ENCODE measurements at regions not wholly inside any gene's neighbourhood (a gene's known extent, or its start where the extent isn't known, plus 50 kb on each side); places are given as distances from the start of the nearest gene placed in this dataset.

DNA sequence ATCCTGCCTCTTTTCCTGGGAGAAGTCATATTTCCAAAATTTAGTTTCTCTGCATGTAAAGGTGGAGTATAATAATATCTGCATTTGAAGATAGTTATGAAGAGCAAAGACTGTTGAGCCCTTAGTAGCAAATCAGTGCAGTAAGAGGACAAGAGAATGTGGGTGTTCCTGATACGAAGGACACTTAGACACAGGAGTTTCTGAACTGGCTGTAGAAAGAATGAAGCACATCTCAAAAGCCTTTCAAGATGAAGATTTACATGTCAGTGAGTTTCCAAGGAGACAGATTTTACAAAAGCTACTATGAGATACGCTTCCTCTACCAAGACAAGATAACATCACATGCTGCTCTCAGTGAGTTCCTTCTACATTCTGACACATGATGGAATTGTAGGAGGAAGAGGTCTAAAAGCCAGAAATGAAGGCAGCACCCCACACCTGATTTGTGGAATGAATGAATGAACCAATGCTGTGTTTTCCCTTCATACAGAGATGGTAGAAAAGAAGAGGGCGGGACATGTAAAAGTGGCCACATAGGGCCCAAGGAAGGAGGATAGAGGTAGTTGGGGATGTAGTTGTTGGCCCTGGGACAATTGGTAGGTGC lies 173.6 kb upstream of the PDE1C start:
- DNase-seq (ENCODE audit: low read depth): no peak
- no peak overlapping the region for H3K4me3 ChIP-seq (ENCODE audit: low read depth, low read length)
- TF ChIP-seq, protein P1, sequence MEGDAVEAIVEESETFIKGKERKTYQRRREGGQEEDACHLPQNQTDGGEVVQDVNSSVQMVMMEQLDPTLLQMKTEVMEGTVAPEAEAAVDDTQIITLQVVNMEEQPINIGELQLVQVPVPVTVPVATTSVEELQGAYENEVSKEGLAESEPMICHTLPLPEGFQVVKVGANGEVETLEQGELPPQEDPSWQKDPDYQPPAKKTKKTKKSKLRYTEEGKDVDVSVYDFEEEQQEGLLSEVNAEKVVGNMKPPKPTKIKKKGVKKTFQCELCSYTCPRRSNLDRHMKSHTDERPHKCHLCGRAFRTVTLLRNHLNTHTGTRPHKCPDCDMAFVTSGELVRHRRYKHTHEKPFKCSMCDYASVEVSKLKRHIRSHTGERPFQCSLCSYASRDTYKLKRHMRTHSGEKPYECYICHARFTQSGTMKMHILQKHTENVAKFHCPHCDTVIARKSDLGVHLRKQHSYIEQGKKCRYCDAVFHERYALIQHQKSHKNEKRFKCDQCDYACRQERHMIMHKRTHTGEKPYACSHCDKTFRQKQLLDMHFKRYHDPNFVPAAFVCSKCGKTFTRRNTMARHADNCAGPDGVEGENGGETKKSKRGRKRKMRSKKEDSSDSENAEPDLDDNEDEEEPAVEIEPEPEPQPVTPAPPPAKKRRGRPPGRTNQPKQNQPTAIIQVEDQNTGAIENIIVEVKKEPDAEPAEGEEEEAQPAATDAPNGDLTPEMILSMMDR (IDR thresholded peaks at IDR 0.05; ENCODE audit: control insufficient read depth, extremely low read depth, insufficient read depth): no peak

DNA sequence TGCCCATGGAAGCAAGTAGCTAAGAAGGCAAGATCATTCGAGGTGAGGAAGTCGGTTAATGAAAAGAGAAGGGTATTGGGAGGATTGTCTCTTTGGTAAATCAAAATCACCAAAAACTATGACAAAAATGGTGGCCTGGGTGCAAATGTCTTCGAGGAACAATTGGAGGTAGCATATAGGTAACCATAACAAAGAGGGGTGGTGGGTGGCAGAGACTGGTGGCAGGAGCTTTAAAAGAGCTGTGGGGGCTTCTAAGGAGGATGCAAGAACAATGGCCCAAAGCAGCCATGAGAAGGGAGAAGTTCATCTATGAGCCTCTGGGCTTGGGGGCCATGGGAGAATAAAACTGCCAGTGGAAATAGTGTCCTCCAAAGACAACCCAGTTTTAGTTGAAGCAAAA lies 172.2 kb upstream of the PDE1C start:
- DNase-seq (ENCODE audit: low read depth): no peak
- TF ChIP-seq, protein P1 (IDR thresholded peaks at IDR 0.05; ENCODE audit: control insufficient read depth, extremely low read depth, insufficient read depth): no peak
- no peak overlapping the region for H3K4me3 ChIP-seq (ENCODE audit: low read depth, low read length)

DNA sequence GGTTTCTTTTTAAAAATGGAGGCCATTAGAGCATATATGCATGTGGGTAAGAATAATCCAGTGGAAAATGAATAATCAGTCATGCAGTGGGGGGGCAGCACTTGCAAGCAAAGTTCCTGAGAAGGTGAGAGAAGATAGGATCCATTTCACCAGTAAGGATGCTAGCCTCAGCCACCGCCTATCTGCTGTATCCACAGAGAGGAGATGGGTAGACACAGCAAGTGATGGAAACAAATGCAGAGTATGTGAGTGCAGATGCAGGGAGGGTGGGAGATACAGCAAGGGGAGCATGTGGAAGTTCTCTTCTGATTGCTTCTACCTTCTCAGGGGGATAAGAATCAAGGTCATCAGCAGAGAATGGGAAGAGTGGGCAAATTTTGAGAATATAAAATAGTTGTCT lies 171.4 kb upstream of the PDE1C start:
- H3K4me3 ChIP-seq (ENCODE audit: low read depth, low read length): no peak overlapping the region
- no peak for DNase-seq (ENCODE audit: low read depth)
- TF ChIP-seq, protein P1 (IDR thresholded peaks at IDR 0.05; ENCODE audit: control insufficient read depth, extremely low read depth, insufficient read depth): no peak

DNA sequence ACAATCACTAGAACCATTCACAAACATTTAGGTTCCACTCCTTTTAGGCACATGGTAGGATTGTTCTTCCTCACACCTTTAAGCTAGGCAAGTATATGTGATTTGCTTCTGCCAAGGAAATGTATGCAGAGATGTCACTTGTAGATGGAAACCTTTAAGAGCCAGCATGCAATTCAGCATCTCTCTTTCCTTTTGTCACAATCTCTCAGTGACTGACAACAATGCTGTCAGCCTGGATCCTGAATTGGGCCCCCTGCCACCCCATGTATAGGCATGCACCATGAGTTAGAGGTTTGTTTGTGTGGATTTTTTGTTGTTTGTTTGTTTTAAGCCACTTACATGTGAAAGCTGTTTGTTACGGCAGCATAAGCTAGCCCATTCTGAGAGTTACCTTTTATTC lies 169.6 kb upstream of the PDE1C start:
- no peak overlapping the region for H3K4me3 ChIP-seq (ENCODE audit: low read depth, low read length)
- no peak for DNase-seq (ENCODE audit: low read depth)
- TF ChIP-seq, protein P1 (IDR thresholded peaks at IDR 0.05; ENCODE audit: control insufficient read depth, extremely low read depth, insufficient read depth): no peak

DNA sequence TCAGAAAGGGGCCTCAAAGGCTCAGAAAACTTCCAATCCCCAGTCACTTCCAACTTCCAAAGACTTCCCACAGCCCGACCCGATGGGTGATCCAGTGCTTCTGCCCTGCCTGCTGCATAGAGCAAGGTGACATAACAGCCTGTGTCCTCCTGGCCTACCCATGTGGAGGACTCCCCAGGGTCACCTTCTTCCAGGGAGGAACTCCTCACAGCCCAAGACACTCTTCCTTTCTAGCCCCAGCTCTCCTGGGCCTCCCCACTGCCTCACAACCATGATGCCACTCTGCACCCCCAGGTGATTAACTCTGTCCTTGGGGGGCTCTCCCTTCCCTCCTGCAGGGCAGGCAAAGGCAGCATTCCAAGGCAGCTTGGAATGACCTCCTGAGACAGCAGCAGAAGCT lies 158.4 kb upstream of the PDE1C start:
- TF ChIP-seq, protein P1 (IDR thresholded peaks at IDR 0.05; ENCODE audit: control insufficient read depth, extremely low read depth, insufficient read depth): no peak
- DNase-seq (ENCODE audit: low read depth): no peak
- no peak overlapping the region for H3K4me3 ChIP-seq (ENCODE audit: low read depth, low read length)

DNA sequence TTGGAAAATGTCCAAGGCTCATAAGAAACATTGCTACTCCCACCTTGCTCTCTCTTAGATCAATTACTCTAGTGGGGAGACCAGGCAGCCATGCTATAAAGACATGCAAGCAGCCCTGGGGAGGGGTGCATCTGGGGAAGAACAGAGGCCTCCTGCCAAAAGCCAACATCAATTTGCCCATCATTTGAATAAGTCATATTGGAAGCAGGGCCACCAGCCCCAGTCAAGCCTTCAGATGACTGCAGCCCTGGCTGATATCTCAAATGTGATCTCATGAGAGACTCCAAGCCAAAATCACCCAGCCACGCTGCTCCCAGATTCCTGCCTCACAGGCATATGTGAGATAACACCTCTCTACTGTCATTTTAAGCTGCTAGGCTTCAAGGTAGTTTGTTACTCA lies 157.5 kb upstream of the PDE1C start:
- DNase-seq (ENCODE audit: low read depth): no peak
- TF ChIP-seq, protein P1 (IDR thresholded peaks at IDR 0.05; ENCODE audit: control insufficient read depth, extremely low read depth, insufficient read depth): no peak
- H3K4me3 ChIP-seq (ENCODE audit: low read depth, low read length): no peak overlapping the region

DNA sequence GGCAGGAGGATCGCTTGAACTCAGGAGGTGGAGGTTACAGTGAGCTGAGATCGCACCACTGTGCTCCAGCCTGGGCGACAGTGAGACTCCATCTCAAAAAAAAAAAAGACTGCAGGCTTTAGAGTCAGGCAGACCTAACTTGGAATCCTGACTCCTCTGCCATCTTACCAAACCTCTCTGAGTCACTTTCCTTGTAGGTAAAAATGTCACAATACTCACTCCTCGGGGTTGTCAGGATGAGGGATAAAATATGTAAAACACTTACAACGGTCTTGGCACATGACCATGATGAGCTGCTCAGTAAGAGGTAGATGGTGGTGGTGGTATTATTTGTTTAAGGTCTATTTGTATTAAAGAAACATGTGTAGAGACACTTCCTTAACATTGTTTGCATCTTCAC lies 154.1 kb upstream of the PDE1C start:
- TF ChIP-seq, protein P1 (IDR thresholded peaks at IDR 0.05; ENCODE audit: control insufficient read depth, extremely low read depth, insufficient read depth): no peak
- H3K4me3 ChIP-seq (ENCODE audit: low read depth, low read length): no peak overlapping the region
- no peak for DNase-seq (ENCODE audit: low read depth)
